ENCODE measurements at regions not wholly inside any gene's neighbourhood (a gene's known extent, or its start where the extent isn't known, plus 50 kb on each side); places are given as distances from the start of the nearest gene placed in this dataset.
"Not testable (repeated sequence)": the region's sequence is repeated elsewhere in the genome, so short reads cannot be mapped to it uniquely, and the experiment has no call there.

GRCh38 chr9:87041553-87042235, 94.4 kb upstream of the GAS1 start:
- not testable (repeated sequence) for TF ChIP-seq CTCF, POLR2A (IDR thresholded peaks at IDR 0.05)
